K562 (cell line): ENCODE measurements at regions not wholly inside any gene's neighbourhood (a gene's known extent, or its start where the extent isn't known, plus 50 kb on each side); places are given as distances from the start of the nearest gene placed in this dataset.

Experiments
- ATAC-seq: fragments of 200-7000 bp; cut with Tn5 transposase; 3 replicates; pipeline ENCODE4 v1.9.1; 2020; ENCODE audit warnings: moderate library complexity
- BruUV-seq: library from RNA; stranded (reverse); fragments of 400-500 nt; replicated peaks from 2 replicates; lab custom pipeline; 2021; lab: Mats Ljungman, UMichigan
- CTCF ChIA-PET: fragments of 300-600 bp; formaldehyde crosslinking; extraction: SDS; loops from one replicate; lab custom pipeline; 2021; ENCODE audit warnings: low intra/inter-chr PET ratio; lab: Yijun Ruan, JAX
- POLR2A ChIA-PET: fragments of 300-600, 350-650 bp; sonication (Branson Sonifier 250); formaldehyde crosslinking; extraction: SDS; loops from one replicate; lab custom pipeline; 2021; ENCODE audit warnings: antibody characterized with exemption, inconsistent platforms; lab: Yijun Ruan, JAX
- DNase-seq, 4 experiments: peaks; one replicate each; pipeline versions ENCODE4 v3.0.0 to v3.0.0-alpha.2; 2011 to 2018; ENCODE audit warnings: low spot score in 3 of 4, mixed read lengths in 3 of 4; ENCODE audit errors: extremely low read depth in 1 of 4
- FAIRE-seq: peaks from 2 replicates; lab custom pipeline; 2011; peaks lifted over from hg19 to GRCh38; lab: Jason Lieb, UNC
- H2AFZ ChIP-seq: 2 replicates; pipeline ENCODE4 v1.6.0; 2011; ENCODE audit warnings: low read depth, low read length, control low read depth, inconsistent platforms
- H3K27ac ChIP-seq: fragments of 200-600 bp; 3 replicates; pipeline ENCODE4 v1.8.0; 2011; ENCODE audit warnings: low read depth, mild to moderate bottlenecking, control low read depth, inconsistent platforms, low read length, moderate library complexity, mixed read lengths; ENCODE audit errors: extremely low read depth
- H3K27me3 ChIP-seq, 2 experiments: fragments of 300-600 bp in 1 of 2; 2 replicates in 1 of 2; 3 replicates in 1 of 2; pipeline versions ENCODE4 v1.6.0 to v1.8.0; 2011; ENCODE audit warnings: inconsistent platforms in 2 of 2, low read length in 2 of 2, mild to moderate bottlenecking in 1 of 2, mixed read lengths in 1 of 2, moderate library complexity in 1 of 2; ENCODE audit not compliant: control insufficient read depth in 2 of 2, insufficient read depth in 2 of 2
- H3K36me3 ChIP-seq: fragments of 300-600 bp; 3 replicates; pipeline ENCODE4 v1.8.0; 2011; ENCODE audit warnings: mild to moderate bottlenecking, low read length, inconsistent platforms; ENCODE audit not compliant: control insufficient read depth, insufficient read depth
- H3K4me1 ChIP-seq, 2 experiments: fragments of 200-600 bp in 1 of 2; replicated peaks in 1 of 2; 2 replicates in 1 of 2; 3 replicates in 1 of 2; pipeline versions ENCODE4 v1.5.1 to v1.8.0; 2011; ENCODE audit warnings: inconsistent platforms in 2 of 2, low read length in 2 of 2, mild to moderate bottlenecking in 1 of 2, mixed read lengths in 1 of 2, moderate library complexity in 1 of 2; ENCODE audit not compliant: control insufficient read depth in 2 of 2, insufficient read depth in 2 of 2
- H3K4me2 ChIP-seq: 2 replicates; pipeline ENCODE4 v1.6.1; 2011; ENCODE audit warnings: low read length, control low read depth, inconsistent platforms, mixed read lengths; ENCODE audit not compliant: insufficient read depth
- H3K4me3 ChIP-seq: fragments of 200-600 bp; sonication (generic), shearing (Covaris generic); 2 replicates; pipeline ENCODE4 v1.5.1; 2016; ENCODE audit warnings: control low read depth, inconsistent platforms
- H3K79me2 ChIP-seq: fragments of 200-600 bp; 3 replicates; pipeline ENCODE4 v1.8.0; 2011; ENCODE audit warnings: low read length, inconsistent platforms; ENCODE audit not compliant: control insufficient read depth, insufficient read depth
- H3K9ac ChIP-seq, 2 experiments: 2 replicates each; pipeline versions ENCODE4 v1.6.0 to v1.6.1; 2011; ENCODE audit warnings: low read depth in 2 of 2, low read length in 2 of 2, control low read depth in 1 of 2, inconsistent platforms in 1 of 2, mild to moderate bottlenecking in 1 of 2, mixed read lengths in 1 of 2; ENCODE audit not compliant: insufficient read depth in 1 of 2
- H3K9me1 ChIP-seq: one replicate; pipeline ENCODE4 v1.6.0; 2011; ENCODE audit warnings: inconsistent platforms, mild to moderate bottlenecking, low read length, moderate library complexity; ENCODE audit not compliant: control insufficient read depth, insufficient read depth
- H3K9me3 ChIP-seq: replicated peaks from 2 replicates; pipeline ENCODE4 v1.5.1; 2011; ENCODE audit warnings: low read depth, low read length, inconsistent platforms; ENCODE audit not compliant: control insufficient read depth, insufficient read depth
- H4K20me1 ChIP-seq: replicated peaks from 2 replicates; pipeline ENCODE4 v1.6.1; 2011; ENCODE audit warnings: low read length, inconsistent platforms, mixed read lengths; ENCODE audit not compliant: control insufficient read depth, insufficient read depth
- AFF4 ChIP-seq: sonication (generic); formaldehyde crosslinking; IDR thresholded peaks from 2 replicates; pipeline ENCODE4 v1.8.0; 2023; ENCODE audit warnings: mild to moderate bottlenecking, missing genetic modification reagents
- CSDE1 ChIP-seq, 2 experiments: fragments of 450-650 bp; IDR thresholded peaks; 2 replicates each; pipeline ENCODE4 v1.6.1; 2016; ENCODE audit warnings: mild to moderate bottlenecking in 1 of 2
- MEIS2 ChIP-seq: fragments of 450-650 bp; IDR thresholded peaks from 2 replicates; pipeline ENCODE4 v1.6.1; 2014; ENCODE audit warnings: mild to moderate bottlenecking; ENCODE audit not compliant: partially characterized antibody
- NFYB ChIP-seq: IDR thresholded peaks from 2 replicates; pipeline ENCODE4 v1.6.1; 2011; ENCODE audit warnings: mild to moderate bottlenecking, moderate library complexity; ENCODE audit not compliant: insufficient read length; ENCODE audit errors: extremely low read depth
- NKRF ChIP-seq: fragments of 450-650 bp; IDR thresholded peaks from 2 replicates; pipeline ENCODE4 v1.6.1; 2016; ENCODE audit warnings: borderline replicate concordance
- NR2C2 ChIP-seq, 2 experiments: fragments of 200-800 bp in 1 of 2; sonication (Bioruptor generic) in 1 of 2; sonication (generic) in 1 of 2; formaldehyde crosslinking in 1 of 2; IDR thresholded peaks; 2 replicates each; pipeline versions ENCODE4 v1.6.1 to v1.8.0; 2016 to 2022; ENCODE audit warnings: mild to moderate bottlenecking in 1 of 2, missing compliant biosample characterization in 1 of 2, missing genetic modification characterization in 1 of 2, missing genetic modification reagents in 1 of 2
- ZBTB17 ChIP-seq: fragments of 450-650 bp; formaldehyde crosslinking; IDR thresholded peaks from 2 replicates; pipeline ENCODE4 v1.4.0; 2020; ENCODE audit warnings: mild to moderate bottlenecking
- ZNF133 ChIP-seq: fragments of 250-450 bp; sonication (Bioruptor Pico); IDR thresholded peaks from 2 replicates; pipeline ENCODE4 v1.4.0; 2020; ENCODE audit warnings: mild to moderate bottlenecking
- ZNF316 ChIP-seq: fragments of 450-650 bp; IDR thresholded peaks from 2 replicates; pipeline ENCODE4 v1.6.1; 2016
- ZNF655 ChIP-seq: fragments of 250-450 bp; sonication (Bioruptor Pico); IDR thresholded peaks from 2 replicates; pipeline ENCODE4 v1.5.0; 2021
- in situ Hi-C: fragments of 300-500 bp; cut with MboI; formaldehyde crosslinking; loops from 4 replicates; pipeline ENCODE4 v1.15.0; 2018; ENCODE audit warnings: inconsistent platforms, mixed read lengths
- intact Hi-C: fragments of 100-400 bp; cut with micrococcal nuclease; formaldehyde crosslinking; loops from 2 replicates; pipeline ENCODE4 v1.14.2; 2022

GRCh38 chr2:59622599-59623308 is 930.7 kb downstream of the BCL11A start:
- H3K27ac ChIP-seq: no peak overlapping the region
- no peaks in the 10 kb centered on the region for H3K9me3 ChIP-seq
- DNase-seq (no peak), ATAC-seq (no peak), FAIRE-seq (no peak)
- TF ChIP-seq AFF4 (CRISPR knock-in tag) (no peak), ZNF133 (CRISPR knock-in tag) (no peak), MEIS2 (no peak), CSDE1 (IDR thresholded peaks at IDR 0.05) (no peak), NR2C2 (CRISPR knock-in tag; IDR thresholded peaks at IDR 0.05) (no peak), NR2C2 (tag; IDR thresholded peaks at IDR 0.05) (no peak), ZBTB17 (CRISPR knock-in tag) (no peak), NKRF (no peak), ZNF316 (no peak), ZNF655 (no peak), NFYB (no peak)
- in situ Hi-C loops (no loop called here), intact Hi-C loops (no loop called here)
- H3K9me1 ChIP-seq: no peaks in the 10 kb centered on the region
- H3K4me1 ChIP-seq: no peaks in the 10 kb centered on the region
- no peak overlapping the region for H3K4me2 ChIP-seq
- no peaks in the 10 kb centered on the region for H3K79me2 ChIP-seq
- POLR2A ChIA-PET: no interaction called here
- no peak overlapping the region for H3K4me3 ChIP-seq
- H3K9ac ChIP-seq: no peak overlapping the region
- CTCF ChIA-PET: no interaction called here
- no TSS peak for BruUV-seq
- no peaks in the 10 kb centered on the region for H3K36me3 ChIP-seq
- no peaks in the 10 kb centered on the region for H4K20me1 ChIP-seq
- no peak overlapping the region for H2AFZ ChIP-seq
- H3K27me3 ChIP-seq: no peaks in the 10 kb centered on the region
